NB4 (cell line): ENCODE measurements at regions not wholly inside any gene's neighbourhood (a gene's known extent, or its start where the extent isn't known, plus 50 kb on each side); places are given as distances from the start of the nearest gene placed in this dataset.

ENCODE experiments used
- DNase-seq: peaks from one replicate; pipeline ENCODE4 v3.0.0; 2010; ENCODE audit warnings: low read depth
- H3K4me3 ChIP-seq: one replicate; pipeline ENCODE4 v1.5.1; 2011; ENCODE audit warnings: mild to moderate bottlenecking, low read depth, low read length, moderate library complexity
- MAX ChIP-seq: IDR thresholded peaks from 2 replicates; pipeline ENCODE4 v1.6.1; 2011; ENCODE audit warnings: low read depth, low read length
- MYC ChIP-seq: IDR thresholded peaks from 2 replicates; pipeline ENCODE4 v1.6.1; 2011; ENCODE audit warnings: low read depth, low read length
- POLR2A ChIP-seq: IDR thresholded peaks from 2 replicates; pipeline ENCODE4 v1.6.1; 2011; ENCODE audit warnings: mild to moderate bottlenecking; ENCODE audit not compliant: insufficient read length; ENCODE audit errors: extremely low read depth
- TF ChIP-seq, protein P1 (sequence below): IDR thresholded peaks from one replicate; pipeline ENCODE4 v1.5.1; 2012; ENCODE audit warnings: low read depth, low read length

- H3K4me3 ChIP-seq, result no peak overlapping the region
- DNase-seq, result peak; percentile 14
- no peak for TF ChIP-seq MYC
- TF ChIP-seq MAX, result no peak
- no peak for TF ChIP-seq POLR2A
- TF ChIP-seq, protein P1, sequence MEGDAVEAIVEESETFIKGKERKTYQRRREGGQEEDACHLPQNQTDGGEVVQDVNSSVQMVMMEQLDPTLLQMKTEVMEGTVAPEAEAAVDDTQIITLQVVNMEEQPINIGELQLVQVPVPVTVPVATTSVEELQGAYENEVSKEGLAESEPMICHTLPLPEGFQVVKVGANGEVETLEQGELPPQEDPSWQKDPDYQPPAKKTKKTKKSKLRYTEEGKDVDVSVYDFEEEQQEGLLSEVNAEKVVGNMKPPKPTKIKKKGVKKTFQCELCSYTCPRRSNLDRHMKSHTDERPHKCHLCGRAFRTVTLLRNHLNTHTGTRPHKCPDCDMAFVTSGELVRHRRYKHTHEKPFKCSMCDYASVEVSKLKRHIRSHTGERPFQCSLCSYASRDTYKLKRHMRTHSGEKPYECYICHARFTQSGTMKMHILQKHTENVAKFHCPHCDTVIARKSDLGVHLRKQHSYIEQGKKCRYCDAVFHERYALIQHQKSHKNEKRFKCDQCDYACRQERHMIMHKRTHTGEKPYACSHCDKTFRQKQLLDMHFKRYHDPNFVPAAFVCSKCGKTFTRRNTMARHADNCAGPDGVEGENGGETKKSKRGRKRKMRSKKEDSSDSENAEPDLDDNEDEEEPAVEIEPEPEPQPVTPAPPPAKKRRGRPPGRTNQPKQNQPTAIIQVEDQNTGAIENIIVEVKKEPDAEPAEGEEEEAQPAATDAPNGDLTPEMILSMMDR, result no peak
Observed at GRCh38 chr1:167145965-167146364, 52.1 kb downstream of the STYXL2 start.

GRCh38 chr1:167146903-167147539 lies 53.1 kb downstream of the STYXL2 start:
- no peak for DNase-seq
- H3K4me3 ChIP-seq, result no peak overlapping the region
- TF ChIP-seq, protein P1, result no peak
- no peak for TF ChIP-seq POLR2A
- no peak for TF ChIP-seq MAX
- TF ChIP-seq MYC, result no peak

GRCh38 chr1:167148421-167148820 lies 54.5 kb downstream of the STYXL2 start:
- no peak overlapping the region for H3K4me3 ChIP-seq
- DNase-seq, result no peak
- TF ChIP-seq MYC, result no peak

DNA sequence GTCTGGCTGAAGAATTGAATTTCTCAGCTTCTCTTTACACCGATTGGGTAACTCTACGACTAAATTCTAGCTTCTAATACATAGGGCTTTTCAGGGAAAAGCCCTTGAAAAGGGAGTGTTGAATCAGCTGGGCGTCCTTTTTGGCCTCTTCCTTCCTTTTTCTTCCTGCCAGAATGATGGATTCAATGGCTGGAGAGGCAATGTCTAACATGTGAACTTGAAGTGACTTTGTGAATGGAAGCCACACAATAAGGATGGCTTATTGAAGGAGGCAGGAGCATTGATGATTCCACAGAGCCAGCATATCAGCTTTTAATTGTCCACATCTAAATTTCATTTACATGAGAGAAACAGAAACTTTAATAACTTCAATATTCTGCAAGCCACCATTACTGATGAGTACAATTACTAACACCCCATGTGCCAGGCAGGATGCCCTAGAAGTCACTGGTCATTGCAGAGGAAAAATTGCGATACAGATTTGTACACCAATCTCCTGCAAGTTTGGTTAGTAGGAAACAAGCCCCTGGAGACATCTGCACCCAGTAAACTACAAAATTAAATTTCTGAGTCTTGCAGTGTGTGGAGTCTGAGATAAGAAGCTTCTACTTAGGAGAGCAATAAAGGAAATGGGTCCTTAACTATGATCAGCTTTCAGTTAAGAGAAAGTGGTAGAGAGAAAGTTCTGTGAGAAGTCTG lies 56.1 kb downstream of the STYXL2 start:
- TF ChIP-seq MAX (0 out of 2 replicates have a peak, but pooled peaks have one; percentile 5), POLR2A (no peak)
- H3K4me3 ChIP-seq, result no peak overlapping the region
- peak; percentile 23 for DNase-seq

DNA sequence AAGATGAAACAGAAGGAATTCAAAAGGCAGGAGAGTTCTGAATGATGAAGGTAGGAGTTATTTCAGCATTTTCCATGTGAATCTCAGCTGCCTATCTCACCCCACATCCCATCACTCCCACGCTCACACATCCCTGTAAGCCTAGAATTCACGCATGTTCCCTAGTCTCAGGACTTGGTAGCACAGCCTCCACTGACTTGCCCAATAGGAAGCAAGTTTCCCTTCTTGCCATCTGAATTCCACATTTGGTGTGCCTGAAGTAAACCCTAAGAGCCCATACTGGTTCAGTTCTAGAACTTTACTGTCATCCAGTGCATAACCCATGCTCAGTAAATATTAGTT lies 56.6 kb downstream of the STYXL2 start:
- no peak overlapping the region for H3K4me3 ChIP-seq
- TF ChIP-seq, protein P1, result no peak
- TF ChIP-seq MYC (no peak), MAX (no peak), POLR2A (no peak)
- DNase-seq, result no peak

DNA sequence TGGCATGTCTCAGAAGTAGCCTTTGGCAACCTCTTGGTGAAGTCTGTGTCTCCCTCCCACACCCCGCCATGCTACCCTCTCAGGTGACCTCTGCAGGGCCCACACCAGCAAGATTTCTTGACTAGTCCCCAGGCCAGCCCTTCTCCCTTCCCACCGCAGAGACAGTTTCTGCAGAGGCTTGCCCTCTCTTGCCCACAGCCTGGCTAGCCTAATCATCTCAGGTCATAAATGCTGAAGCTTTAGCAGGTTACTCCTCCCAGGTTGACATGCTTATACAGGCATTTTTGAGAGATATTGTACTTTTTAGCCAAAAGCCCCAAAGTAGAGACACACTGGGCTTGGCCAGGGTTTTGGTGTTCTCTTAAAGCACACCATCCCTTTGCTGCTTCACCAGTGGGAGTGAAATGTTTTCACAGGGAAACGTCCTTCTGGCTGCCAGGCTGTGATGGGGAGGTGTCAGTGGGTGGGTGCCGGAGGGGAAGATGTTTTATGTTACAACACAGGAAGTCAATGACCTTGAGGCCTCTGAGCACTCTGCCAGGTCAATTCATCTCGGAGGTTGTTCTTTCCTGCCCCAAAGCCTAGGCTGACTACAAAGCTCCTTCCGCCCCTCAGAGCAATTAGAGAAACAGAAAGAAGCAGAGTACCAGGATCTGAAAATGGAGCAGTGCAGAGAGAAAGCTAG lies 58.5 kb downstream of the STYXL2 start:
- no peak overlapping the region for H3K4me3 ChIP-seq
- TF ChIP-seq, protein P1, result no peak
- peak; percentile 18 for DNase-seq

DNA sequence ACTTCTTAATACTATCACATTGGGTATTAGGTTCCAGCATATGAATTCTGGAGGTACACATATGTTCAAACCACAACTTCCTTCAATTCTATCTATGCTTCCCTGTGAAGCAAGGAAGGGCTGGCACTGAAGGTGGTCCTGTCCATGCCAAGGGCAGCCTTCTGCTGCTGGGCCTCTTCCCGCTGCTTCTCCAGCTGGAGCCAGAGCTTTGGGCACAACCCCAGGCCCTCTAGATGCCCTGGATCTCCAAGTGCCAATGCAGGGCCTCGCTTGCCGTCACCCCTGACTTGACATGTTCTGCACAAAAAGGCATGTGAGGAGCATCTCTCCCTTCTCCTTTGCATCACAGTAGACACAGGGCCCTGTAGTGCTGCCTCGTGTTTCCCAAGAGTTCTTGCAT lies 62.6 kb downstream of the STYXL2 start:
- no peak for TF ChIP-seq MAX
- TF ChIP-seq POLR2A, result no peak
- no peak for TF ChIP-seq MYC
- TF ChIP-seq, protein P1, result no peak
- no peak overlapping the region for H3K4me3 ChIP-seq
- no peak for DNase-seq
